VCaP (cell line): ENCODE measurements at regions not wholly inside any gene's neighbourhood (a gene's known extent, or its start where the extent isn't known, plus 50 kb on each side); places are given as distances from the start of the nearest gene placed in this dataset.

Experiments used
- H3K27ac ChIP-seq: fragments of 450-650 bp; 2 replicates; pipeline ENCODE4 v1.5.1; 2017
- TF ChIP-seq, protein P1 (sequence below): fragments of 450-650 bp; conservative IDR thresholded peaks from 2 replicates; pipeline ENCODE4 v1.5.1; 2017; ENCODE audit warnings: mild to moderate bottlenecking, moderate library complexity

DNA sequence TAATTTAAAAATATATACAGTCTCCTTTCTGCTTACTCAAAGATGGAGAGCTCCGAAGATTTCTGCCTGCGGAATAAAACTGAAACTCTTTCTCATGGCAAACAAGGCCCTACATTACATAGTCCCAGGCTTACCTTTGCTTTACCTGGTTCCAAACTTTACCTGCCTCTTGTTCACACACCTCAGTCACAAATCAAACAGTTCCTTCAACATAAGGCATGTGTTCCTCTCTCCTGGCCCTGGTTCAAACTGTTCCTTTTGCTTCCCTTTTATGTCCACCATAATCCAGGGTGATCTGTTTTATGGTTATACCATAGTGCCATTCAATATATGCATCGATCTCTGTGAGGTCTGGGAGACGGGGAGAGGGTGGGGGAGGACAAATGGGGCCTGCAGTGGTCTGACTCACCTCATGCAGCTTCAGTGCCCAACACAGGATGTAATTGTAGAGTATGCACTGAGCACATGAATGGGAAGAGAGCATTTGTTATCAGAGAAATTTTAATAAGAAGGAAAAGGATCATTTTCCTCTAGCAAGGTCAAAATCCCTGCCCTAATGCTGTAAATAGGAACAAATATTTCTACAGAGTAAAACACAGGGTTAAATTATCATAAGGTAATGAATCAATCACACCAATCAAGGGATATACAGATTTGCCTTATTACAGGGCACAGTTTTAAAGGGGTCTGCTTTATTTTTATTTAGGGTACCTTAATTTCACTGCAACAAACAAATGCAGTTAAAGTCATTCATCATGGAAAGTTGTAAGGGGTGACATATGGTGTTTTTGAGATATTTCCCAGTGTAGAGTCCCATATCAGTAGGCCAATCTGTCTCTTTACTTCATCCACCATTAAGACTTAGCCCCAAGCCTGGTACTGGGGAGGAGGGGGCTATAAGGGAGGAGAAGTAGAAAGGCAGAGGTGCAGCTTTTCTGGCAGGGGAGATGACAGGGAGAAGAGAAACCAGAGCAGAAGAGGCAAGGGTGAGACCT lies 88.8 kb upstream of the PDE1C start:
- H3K27ac ChIP-seq = no peak overlapping the region

DNA sequence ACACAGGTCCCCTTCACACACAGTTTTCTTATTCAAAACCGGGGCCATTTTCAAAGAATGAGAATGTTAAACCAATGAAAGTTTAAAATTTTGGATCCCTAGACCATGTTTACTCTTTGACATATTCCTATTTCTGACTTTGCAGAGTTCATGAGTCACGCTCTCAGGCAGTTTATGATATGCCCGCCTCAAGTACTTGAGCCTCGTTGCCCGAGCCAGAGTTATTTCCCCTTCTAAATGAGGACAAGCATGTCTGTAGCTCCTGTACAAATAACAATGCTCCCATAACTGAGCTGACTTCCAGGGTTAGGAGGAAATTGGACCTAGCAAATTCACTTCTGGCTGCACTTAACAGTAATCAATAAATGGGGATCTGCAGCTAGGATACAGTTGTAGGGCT lies 87.9 kb upstream of the PDE1C start:
- no peak overlapping the region for H3K27ac ChIP-seq
- TF ChIP-seq, protein P1, sequence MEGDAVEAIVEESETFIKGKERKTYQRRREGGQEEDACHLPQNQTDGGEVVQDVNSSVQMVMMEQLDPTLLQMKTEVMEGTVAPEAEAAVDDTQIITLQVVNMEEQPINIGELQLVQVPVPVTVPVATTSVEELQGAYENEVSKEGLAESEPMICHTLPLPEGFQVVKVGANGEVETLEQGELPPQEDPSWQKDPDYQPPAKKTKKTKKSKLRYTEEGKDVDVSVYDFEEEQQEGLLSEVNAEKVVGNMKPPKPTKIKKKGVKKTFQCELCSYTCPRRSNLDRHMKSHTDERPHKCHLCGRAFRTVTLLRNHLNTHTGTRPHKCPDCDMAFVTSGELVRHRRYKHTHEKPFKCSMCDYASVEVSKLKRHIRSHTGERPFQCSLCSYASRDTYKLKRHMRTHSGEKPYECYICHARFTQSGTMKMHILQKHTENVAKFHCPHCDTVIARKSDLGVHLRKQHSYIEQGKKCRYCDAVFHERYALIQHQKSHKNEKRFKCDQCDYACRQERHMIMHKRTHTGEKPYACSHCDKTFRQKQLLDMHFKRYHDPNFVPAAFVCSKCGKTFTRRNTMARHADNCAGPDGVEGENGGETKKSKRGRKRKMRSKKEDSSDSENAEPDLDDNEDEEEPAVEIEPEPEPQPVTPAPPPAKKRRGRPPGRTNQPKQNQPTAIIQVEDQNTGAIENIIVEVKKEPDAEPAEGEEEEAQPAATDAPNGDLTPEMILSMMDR = no peak

More for the DNA sequence above, 88.8 kb upstream of the PDE1C start:
- TF ChIP-seq, protein P1 = no peak

DNA sequence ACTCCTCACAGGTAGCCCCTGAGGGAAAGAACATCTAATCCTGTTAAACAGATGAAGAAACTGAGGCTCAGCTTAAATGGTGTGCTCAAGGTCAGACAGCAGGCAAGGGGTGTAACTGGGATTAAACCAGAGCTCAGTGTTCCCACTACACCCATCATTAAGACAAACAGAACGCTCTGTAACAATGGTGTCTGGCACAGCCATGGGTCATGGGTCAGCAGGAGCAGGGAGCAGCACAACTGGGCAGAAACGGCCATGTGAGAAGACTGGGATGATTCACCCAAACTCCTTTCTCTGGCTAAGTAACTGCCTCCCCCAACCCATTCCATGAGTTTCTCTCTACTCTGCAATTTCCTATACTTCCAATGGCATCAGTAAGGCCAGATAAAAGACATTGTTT lies 85.5 kb upstream of the PDE1C start:
- TF ChIP-seq, protein P1 = no peak
- no peak overlapping the region for H3K27ac ChIP-seq

DNA sequence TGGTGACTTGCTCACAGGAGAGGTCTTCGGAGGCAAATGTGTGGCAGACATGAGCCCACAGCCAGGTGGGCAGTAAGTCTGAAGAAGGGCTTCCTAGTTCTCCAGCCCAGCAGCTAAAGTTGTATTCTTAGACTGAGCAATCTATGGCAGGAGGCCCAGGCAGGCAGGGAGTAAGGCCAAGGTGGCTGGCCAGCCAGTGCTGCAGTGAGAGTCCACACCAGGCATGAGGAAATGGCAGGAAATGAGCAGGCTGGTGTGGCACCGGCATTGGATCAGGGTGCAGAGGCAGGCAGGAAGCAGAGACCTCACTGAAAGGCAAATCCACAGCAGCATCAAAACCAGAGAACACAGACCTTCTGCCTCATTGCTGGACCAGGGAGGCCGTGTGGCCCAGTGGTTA lies 84.6 kb upstream of the PDE1C start:
- H3K27ac ChIP-seq = no peak overlapping the region
- TF ChIP-seq, protein P1 = no peak

DNA sequence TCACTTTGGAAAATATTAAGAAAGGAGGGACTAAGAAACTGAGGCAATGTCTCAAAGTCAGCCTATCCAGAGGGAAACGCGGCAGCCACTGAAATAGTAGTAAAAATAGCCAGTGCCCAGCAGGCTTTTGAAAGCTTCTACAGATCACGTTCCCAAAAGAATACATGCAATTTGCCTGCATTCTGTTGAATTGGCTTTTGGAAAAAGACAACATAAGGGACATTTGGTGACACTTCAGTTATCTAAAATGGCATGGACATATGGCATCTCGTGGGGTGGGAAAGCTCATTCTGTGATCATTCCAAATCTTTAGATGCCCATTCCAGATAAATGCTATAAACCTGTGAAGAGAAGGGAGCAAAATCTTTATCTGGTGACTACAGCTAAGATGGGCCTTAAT lies 82.8 kb upstream of the PDE1C start:
- TF ChIP-seq, protein P1 = no peak
- H3K27ac ChIP-seq = no peak overlapping the region

DNA sequence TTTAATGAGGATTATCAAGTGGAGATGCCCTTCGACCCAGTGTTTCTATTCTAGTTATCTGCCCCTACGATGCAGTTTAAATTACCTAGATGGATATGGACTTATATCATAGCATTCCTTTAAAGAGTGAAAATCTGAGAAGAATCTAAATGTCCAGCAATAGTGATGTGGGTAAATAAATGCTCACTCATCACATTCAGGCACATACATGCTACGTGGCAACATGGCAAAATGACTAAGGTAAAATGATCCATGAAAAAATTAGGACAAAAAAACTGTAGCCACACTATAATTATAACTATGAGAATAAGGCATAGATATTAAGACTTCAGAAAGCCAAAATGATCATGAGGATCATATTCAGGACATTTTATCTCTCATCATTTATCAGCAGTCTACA lies 82.4 kb upstream of the PDE1C start:
- H3K27ac ChIP-seq = no peak overlapping the region
- TF ChIP-seq, protein P1 = no peak

DNA sequence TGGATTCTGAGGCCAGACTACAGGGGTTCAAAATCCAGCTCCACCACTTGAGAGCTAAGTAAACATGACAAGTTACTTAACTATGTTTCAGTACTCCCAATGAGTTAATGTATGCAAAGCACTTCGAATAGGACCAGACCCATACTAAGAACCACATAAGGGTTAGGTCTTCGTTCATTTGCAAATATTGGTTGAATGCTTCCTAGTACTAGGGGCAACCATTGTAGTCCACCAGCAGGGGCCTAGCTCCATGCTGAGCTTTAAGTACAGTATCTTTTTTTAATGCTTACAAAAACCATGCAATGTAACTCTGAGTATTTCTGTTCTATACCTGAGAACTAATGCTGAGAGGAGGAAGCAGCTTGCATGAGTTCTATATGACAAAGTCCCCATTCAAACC lies 80.4 kb upstream of the PDE1C start:
- TF ChIP-seq, protein P1 = no peak
- H3K27ac ChIP-seq = no peak overlapping the region
